ENCODE measurements at regions not wholly inside any gene's neighbourhood (a gene's known extent, or its start where the extent isn't known, plus 50 kb on each side); places are given as distances from the start of the nearest gene placed in this dataset.

GRCh38 chr2:241985986-241986329, 116.4 kb downstream of the RTP5 start:
- TF ChIP-seq EZH2phosphoT487 (IDR thresholded peaks at IDR 0.05; ENCODE audit: insufficient read depth, low read depth) (no peak), EZH2 (IDR thresholded peaks at IDR 0.05; ENCODE audit: insufficient read depth, poor library complexity, severe bottlenecking) (no peak)

Measured in GM23248 (cell line).